ENCODE measurements at regions not wholly inside any gene's neighbourhood (a gene's known extent, or its start where the extent isn't known, plus 50 kb on each side); places are given as distances from the start of the nearest gene placed in this dataset.

- intact Hi-C loops (cut with micrococcal nuclease; ENCODE audit: unreplicated experiment), result no loop called here
- H4K20me1 ChIP-seq (ENCODE audit: insufficient read depth), result no peaks in the 10 kb centered on the region
- no peaks in the 10 kb centered on the region for H3K36me3 ChIP-seq (ENCODE audit: low read depth)
- POLR2A ChIA-PET (ENCODE audit: unreplicated experiment), result no interaction called here
- TF ChIP-seq CTCF (conservative IDR thresholded peaks at IDR 0.05) (no peak), EZH2 (IDR thresholded peaks at IDR 0.05; ENCODE audit: low read depth) (no peak)
- no peaks in the 10 kb centered on the region for H3K9me2 ChIP-seq (ENCODE audit: insufficient read depth)
- H2AFZ ChIP-seq, result no peak overlapping the region
- no peak overlapping the region for H3K4me2 ChIP-seq
- H3K4me3 ChIP-seq, result no peak overlapping the region
- no peaks in the 10 kb centered on the region for H3F3A ChIP-seq (ENCODE audit: insufficient read depth, low read depth)
- H3K79me2 ChIP-seq (ENCODE audit: low read depth), result no peaks in the 10 kb centered on the region
- H3K27ac ChIP-seq, result no peak overlapping the region
- 0 out of 2 replicates have a peak, but pooled peaks cover 6% of the 10 kb centered on the region for H3K9me3 ChIP-seq (ENCODE audit: insufficient read depth, low read depth)
- CTCF ChIA-PET, result no interaction called here
- DNase-seq, result no peak
- no TSS peak for BruUV-seq (replicated peaks)
- no peaks in the 10 kb centered on the region for H3K27me3 ChIP-seq (ENCODE audit: insufficient read depth, low read depth)
- H3K4me1 ChIP-seq (replicated peaks; ENCODE audit: insufficient read depth), result no peaks in the 10 kb centered on the region; the same call in 1 of the 2 replicates
Measured at GRCh38 chr3:144119633-144120032, 148.0 kb downstream of the DIPK2A start.

- BruUV-seq (replicated peaks), result no TSS peak
- Histone ChIP-seq H3K9me3 (ENCODE audit: insufficient read depth, low read depth) (no peaks in the 10 kb centered on the region), H3K79me2 (ENCODE audit: low read depth) (no peaks in the 10 kb centered on the region), H3F3A (ENCODE audit: insufficient read depth, low read depth) (no peaks in the 10 kb centered on the region), H3K4me3 (no peak overlapping the region), H3K27ac (no peak overlapping the region), H3K4me2 (no peak overlapping the region), H3K9me2 (ENCODE audit: insufficient read depth) (no peaks in the 10 kb centered on the region), H3K4me1 (replicated peaks; ENCODE audit: insufficient read depth) (no peaks in the 10 kb centered on the region), H2AFZ (no peak overlapping the region), H3K36me3 (ENCODE audit: low read depth) (no peaks in the 10 kb centered on the region), H3K27me3 (ENCODE audit: insufficient read depth, low read depth) (no peaks in the 10 kb centered on the region), H4K20me1 (ENCODE audit: insufficient read depth) (no peaks in the 10 kb centered on the region)
- intact Hi-C loops (cut with micrococcal nuclease; ENCODE audit: unreplicated experiment), result no loop called here
- ChIA-PET POLR2A (ENCODE audit: unreplicated experiment) (no interaction called here), CTCF (no interaction called here)
- no peak for DNase-seq
- no peak for TF ChIP-seq CTCF (conservative IDR thresholded peaks at IDR 0.05)
- TF ChIP-seq EZH2 (IDR thresholded peaks at IDR 0.05; ENCODE audit: low read depth), result no peak
Measured at GRCh38 chr3:144121661-144122060, 150.0 kb downstream of the DIPK2A start.

GRCh38 chr3:144127014-144127413 lies 155.4 kb downstream of the DIPK2A start:
- CTCF ChIA-PET, result no interaction called here
- Histone ChIP-seq H3K4me2 (no peak overlapping the region), H3F3A (ENCODE audit: insufficient read depth, low read depth) (no peaks in the 10 kb centered on the region), H3K4me1 (replicated peaks; ENCODE audit: insufficient read depth) (no peaks in the 10 kb centered on the region), H3K36me3 (ENCODE audit: low read depth) (no peaks in the 10 kb centered on the region), H3K27me3 (ENCODE audit: insufficient read depth, low read depth) (no peaks in the 10 kb centered on the region), H3K27ac (no peak overlapping the region), H3K9me3 (ENCODE audit: insufficient read depth, low read depth) (no peaks in the 10 kb centered on the region), H3K4me3 (no peak overlapping the region), H3K79me2 (ENCODE audit: low read depth) (no peaks in the 10 kb centered on the region), H3K9me2 (ENCODE audit: insufficient read depth) (no peaks in the 10 kb centered on the region), H2AFZ (no peak overlapping the region), H4K20me1 (ENCODE audit: insufficient read depth) (no peaks in the 10 kb centered on the region)
- POLR2A ChIA-PET (ENCODE audit: unreplicated experiment), result no interaction called here
- TF ChIP-seq CTCF (conservative IDR thresholded peaks at IDR 0.05), result no peak
- no peak for TF ChIP-seq EZH2 (IDR thresholded peaks at IDR 0.05; ENCODE audit: low read depth)
- intact Hi-C loops (cut with micrococcal nuclease; ENCODE audit: unreplicated experiment), result no loop called here
- DNase-seq, result no peak
- BruUV-seq (replicated peaks), result no TSS peak

Measured in PC-9 (cell line).